Heart left ventricle (tissue), 16 donors: ENCODE measurements at regions not wholly inside any gene's neighbourhood (a gene's known extent, or its start where the extent isn't known, plus 50 kb on each side); places are given as distances from the start of the nearest gene placed in this dataset.

Source experiments
- ATAC-seq, 4 donors: fragments of 200-7000 bp; cut with Tn5 transposase; one replicate each; pipeline ENCODE4 v1.9.1; 2020 to 2022; ENCODE audit warnings: moderate library complexity in 4 of 4, mild to moderate bottlenecking in 3 of 4, moderate number of reproducible peaks in 1 of 4
- DNase-seq, 5 donors: peaks; one replicate each; pipeline ENCODE4 v3.0.0-alpha.2; 2020
- H3K27ac ChIP-seq, 12 donors: fragments of 200-600 bp; sonication (generic) in 4 of 12; one replicate each; pipeline versions ENCODE4 v1.5.0 to v1.8.0; 2016 to 2022; ENCODE audit warnings: mild to moderate bottlenecking in 2 of 12
- H3K27me3 ChIP-seq, 9 donors: fragments of 200-600 bp; sonication (generic) in 2 of 9; one replicate each; pipeline versions ENCODE4 v1.5.1 to v1.8.0; 2016 to 2022; ENCODE audit warnings: mild to moderate bottlenecking in 3 of 9
- H3K36me3 ChIP-seq, 9 donors: fragments of 200-600 bp; sonication (generic) in 2 of 9; one replicate each; pipeline versions ENCODE4 v1.5.0 to v1.8.0; 2018 to 2022; ENCODE audit warnings: mild to moderate bottlenecking in 2 of 9
- H3K4me1 ChIP-seq, 12 donors: fragments of 200-600 bp; sonication (generic) in 4 of 12; one replicate each; pipeline versions ENCODE4 v1.5.0 to v1.8.0; 2016 to 2022; ENCODE audit warnings: mild to moderate bottlenecking in 3 of 12
- H3K4me3 ChIP-seq, 12 donors: fragments of 200-600 bp; sonication (generic) in 4 of 12; one replicate each; pipeline versions ENCODE4 v1.5.0 to v1.8.0; 2017 to 2022; ENCODE audit warnings: mild to moderate bottlenecking in 9 of 12, moderate library complexity in 4 of 12
- H3K9me3 ChIP-seq, 12 donors: fragments of 200-600 bp; sonication (generic) in 4 of 12; one replicate each; pipeline versions ENCODE4 v1.5.0 to v1.8.0; 2016 to 2022; ENCODE audit warnings: mild to moderate bottlenecking in 1 of 12
- CTCF ChIP-seq, 12 donors: fragments of 200-600 bp; sonication (generic) in 4 of 12; IDR thresholded peaks; one replicate each; pipeline versions ENCODE4 v1.5.0 to v1.8.0; 2018 to 2022; ENCODE audit warnings: antibody characterized with exemption in 12 of 12, mild to moderate bottlenecking in 5 of 12
- POLR2A ChIP-seq, 2 donors: fragments of 450-650 bp; IDR thresholded peaks; one replicate each; pipeline ENCODE4 v1.6.1; 2017; ENCODE audit warnings: antibody characterized with exemption in 2 of 2, mild to moderate bottlenecking in 2 of 2, moderate library complexity in 2 of 2
- WGBS, 4 donors: extraction: QIAGEN DNeasy Blood & Tissue Kit in 2 of 4; methylation state at CpG; one replicate each; pipeline versions ENCODE4 v1.1.5 to v1.1.7; 2013 to 2018; 5-methylcytosine and 5-hydroxymethylcytosine counted together
- intact Hi-C, 10 donors: fragments of 100-400 bp; cut with DNase I; formaldehyde crosslinking; loops; one replicate each; pipeline versions ENCODE4 v1.11.1 to v1.14.2; 2022
- donor health status: ischemic (EF 13 %, LVEDD 7.1; RV severe dilation, severe dysfunction).
- donor health status: healthy with polysubstance abuse.
- donor health status: DM: no; HTN: yes; CAD: no.
- donor health status: DM: no; HTN: no; CAD: no.
- donor health status: ischemic (EF 25% LVEDD 6.9; RV normal size, moderate dysfunction).
- donor health status: ischemic (EF 25% LVEDD 5.7; RV mildly dilated, moderate dysfunction).
- donor health status: healthy.
- donor health status: DM: yes; HTN: yes; CAD: no.
- donor health status: ischemic (EF 35%, LVEDD 5.7; RV mildly dilated, moderate dysfunction).
- donor health status: nonischemic (EF 11% LVEDD 7.7; RV severe dilation, severe dysfunction).
- donor health status: DM: yes; HTN: yes; CAD: no.
- donor health status: PGD.
- donor health status: ischemic (EF 29% LVEDD 5.4; RV normal size, mild dysfunction).
- donor health status: nonischemic (EF 23%, LVEDD 6.1; RV moderate dilation, normal function).

GRCh38 chr1:218024211-218024720 is 260.8 kb upstream of the RRP15 start:
- no peak for TF ChIP-seq CTCF (IDR thresholded peaks at IDR 0.05)
- TF ChIP-seq POLR2A (IDR thresholded peaks at IDR 0.05), result no peak
- H3K27me3 ChIP-seq, result no peaks in the 10 kb centered on the region
- H3K4me3 ChIP-seq, result no peak overlapping the region
- no peak overlapping the region for H3K27ac ChIP-seq
- intact Hi-C loops, result no loop called here
- no peaks in the 10 kb centered on the region for H3K36me3 ChIP-seq
- 60 to 69% (median 66%) methylated on average over 2 of the region's 2 CpGs for WGBS, 4 donors
- no peak for ATAC-seq
- no peak for DNase-seq
- peaks cover 0 to 13% (median 0%) of the 10 kb centered on the region in 12 donors for H3K9me3 ChIP-seq
- no peaks in the 10 kb centered on the region for H3K4me1 ChIP-seq

GRCh38 chr1:218025454-218025853 is 259.6 kb upstream of the RRP15 start:
- ATAC-seq, result no peak
- Histone ChIP-seq H3K4me1 (no peaks in the 10 kb centered on the region), H3K4me3 (no peak overlapping the region), H3K9me3 (peaks cover 0 to 9% (median 0%) of the 10 kb centered on the region in 12 donors), H3K27ac (no peak overlapping the region), H3K27me3 (no peaks in the 10 kb centered on the region), H3K36me3 (no peaks in the 10 kb centered on the region)
- WGBS, 4 donors, result 84 to 90% (median 87%) methylated on average over 2 of the region's 2 CpGs
- TF ChIP-seq CTCF (IDR thresholded peaks at IDR 0.05) (no peak), POLR2A (IDR thresholded peaks at IDR 0.05) (no peak)
- intact Hi-C loops, result no loop called here
- DNase-seq, result no peak

- intact Hi-C loops, result no loop called here
- H3K27ac ChIP-seq, result no peak overlapping the region
- 79 to 85% (median 83%) methylated on average over 5 of the region's 5 CpGs for WGBS, 4 donors
- no peaks in the 10 kb centered on the region for H3K36me3 ChIP-seq
- no peaks in the 10 kb centered on the region for H3K27me3 ChIP-seq
- H3K4me1 ChIP-seq, result peaks cover 0 to 4% (median 0%) of the 10 kb centered on the region in 12 donors
- ATAC-seq (no peak), DNase-seq (no peak)
- H3K9me3 ChIP-seq, result no peaks in the 10 kb centered on the region
- TF ChIP-seq POLR2A (IDR thresholded peaks at IDR 0.05) (no peak), CTCF (IDR thresholded peaks at IDR 0.05) (no peak)
- no peak overlapping the region for H3K4me3 ChIP-seq
Measured at GRCh38 chr1:218027152-218027551, 257.9 kb upstream of the RRP15 start.

- no peaks in the 10 kb centered on the region for H3K36me3 ChIP-seq
- H3K4me3 ChIP-seq, result no peak overlapping the region
- ATAC-seq (no peak), DNase-seq (no peak)
- H3K9me3 ChIP-seq, result no peaks in the 10 kb centered on the region
- no peaks in the 10 kb centered on the region for H3K27me3 ChIP-seq
- no peak for TF ChIP-seq CTCF (IDR thresholded peaks at IDR 0.05)
- TF ChIP-seq POLR2A (IDR thresholded peaks at IDR 0.05), result no peak
- no peak overlapping the region for H3K27ac ChIP-seq
- intact Hi-C loops, result no loop called here
- peaks cover 0 to 4% (median 0%) of the 10 kb centered on the region in 12 donors for H3K4me1 ChIP-seq
Measured at GRCh38 chr1:218030846-218031245, 254.2 kb upstream of the RRP15 start.
